HL-60 (cell line): ENCODE measurements at regions not wholly inside any gene's neighbourhood (a gene's known extent, or its start where the extent isn't known, plus 50 kb on each side); places are given as distances from the start of the nearest gene placed in this dataset.

Experiments used
- CTCF ChIP-seq: IDR thresholded peaks from one replicate; pipeline ENCODE4 v1.5.1; 2011; ENCODE audit warnings: low read length, control low read depth, inconsistent platforms; ENCODE audit not compliant: insufficient read depth
- GABPA ChIP-seq: IDR thresholded peaks from 2 replicates; pipeline ENCODE4 v1.6.1; 2012; ENCODE audit warnings: low read depth
- POLR2AphosphoS5 ChIP-seq: IDR thresholded peaks from 2 replicates; pipeline ENCODE4 v1.6.1; 2012; ENCODE audit warnings: low read depth
- REST ChIP-seq: IDR thresholded peaks from 2 replicates; pipeline ENCODE4 v1.6.1; 2012; ENCODE audit warnings: low read depth; ENCODE audit not compliant: insufficient replicate concordance

- TF ChIP-seq CTCF (no peak), GABPA (no peak), REST (no peak), POLR2AphosphoS5 (no peak)
Observed at GRCh38 chr18:11482271-11482670, 127.1 kb upstream of the SLC35G4 start.
